ENCODE measurements at regions not wholly inside any gene's neighbourhood (a gene's known extent, or its start where the extent isn't known, plus 50 kb on each side); places are given as distances from the start of the nearest gene placed in this dataset.
"Not testable (repeated sequence)": the region's sequence is repeated elsewhere in the genome, so short reads cannot be mapped to it uniquely, and the experiment has no call there.

- in situ Hi-C loops (cut with MboI; ENCODE audit: low sequenced_read_pairs) = no loop called here
Observed at GRCh38 chr2:44051593-44052347, 56.0 kb upstream of the LRPPRC start.

- in situ Hi-C loops (cut with MboI; ENCODE audit: low sequenced_read_pairs) = no loop called here
Observed at GRCh38 chr2:44052584-44052983, 56.8 kb upstream of the LRPPRC start.

GRCh38 chr2:44053052-44053451, 57.3 kb upstream of the LRPPRC start:
- in situ Hi-C loops (cut with MboI; ENCODE audit: low sequenced_read_pairs) = no loop called here

- in situ Hi-C loops (cut with MboI; ENCODE audit: low sequenced_read_pairs) = no loop called here
Observed at GRCh38 chr2:44053456-44053855, 57.7 kb upstream of the LRPPRC start.

- in situ Hi-C loops (cut with MboI; ENCODE audit: low sequenced_read_pairs) = no loop called here
Observed at GRCh38 chr2:44055229-44055628, 59.4 kb upstream of the LRPPRC start.

GRCh38 chr2:44055664-44056063, 59.9 kb upstream of the LRPPRC start:
- in situ Hi-C loops (cut with MboI; ENCODE audit: low sequenced_read_pairs) = no loop called here

GRCh38 chr2:44056947-44057346, 61.2 kb upstream of the LRPPRC start:
- in situ Hi-C loops (cut with MboI; ENCODE audit: low sequenced_read_pairs) = no loop called here

GRCh38 chr2:44060286-44060685, 64.5 kb upstream of the LRPPRC start:
- in situ Hi-C loops (cut with MboI; ENCODE audit: low sequenced_read_pairs) = not testable (repeated sequence)

GRCh38 chr2:44060990-44061389, 65.2 kb upstream of the LRPPRC start:
- in situ Hi-C loops (cut with MboI; ENCODE audit: low sequenced_read_pairs) = no loop called here

- in situ Hi-C loops (cut with MboI; ENCODE audit: low sequenced_read_pairs) = no loop called here
Observed at GRCh38 chr2:44061469-44061868, 65.7 kb upstream of the LRPPRC start.

- in situ Hi-C loops (cut with MboI; ENCODE audit: low sequenced_read_pairs) = no loop called here
Observed at GRCh38 chr2:44061876-44062275, 66.1 kb upstream of the LRPPRC start.

- in situ Hi-C loops (cut with MboI; ENCODE audit: low sequenced_read_pairs) = no loop called here
Observed at GRCh38 chr2:44063033-44063432, 67.2 kb upstream of the LRPPRC start.

GRCh38 chr2:44064281-44064680, 68.5 kb upstream of the LRPPRC start:
- in situ Hi-C loops (cut with MboI; ENCODE audit: low sequenced_read_pairs) = not testable (repeated sequence)

GRCh38 chr2:44067012-44067790, 71.4 kb upstream of the LRPPRC start:
- in situ Hi-C loops (cut with MboI; ENCODE audit: low sequenced_read_pairs) = not testable (repeated sequence)

GRCh38 chr2:44067791-44068181, 72.0 kb upstream of the LRPPRC start:
- in situ Hi-C loops (cut with MboI; ENCODE audit: low sequenced_read_pairs) = not testable (repeated sequence)

- in situ Hi-C loops (cut with MboI; ENCODE audit: low sequenced_read_pairs) = no loop called here
Observed at GRCh38 chr2:44071454-44072046, 75.8 kb upstream of the LRPPRC start.

- in situ Hi-C loops (cut with MboI; ENCODE audit: low sequenced_read_pairs) = not testable (repeated sequence)
Observed at GRCh38 chr2:44073667-44074066, 77.9 kb upstream of the LRPPRC start.

GRCh38 chr2:44074795-44075194, 79.0 kb upstream of the LRPPRC start:
- in situ Hi-C loops (cut with MboI; ENCODE audit: low sequenced_read_pairs) = loop anchor here (25.0 kb wide), 1 partner anchor 213 kb away; the partner anchor contains the start of gene SLC3A1

- in situ Hi-C loops (cut with MboI; ENCODE audit: low sequenced_read_pairs) = loop anchor here (25.0 kb wide), 1 partner anchor 212 kb away; the partner anchor contains the start of gene SLC3A1
Observed at GRCh38 chr2:44075541-44075940, 79.8 kb upstream of the LRPPRC start.

- in situ Hi-C loops (cut with MboI; ENCODE audit: low sequenced_read_pairs) = loop anchor here (25.0 kb wide), 1 partner anchor 209 kb away; the partner anchor contains the start of gene SLC3A1
Observed at GRCh38 chr2:44077942-44078511, 82.2 kb upstream of the LRPPRC start.

- in situ Hi-C loops (cut with MboI; ENCODE audit: low sequenced_read_pairs) = loop anchor here (25.0 kb wide), 1 partner anchor 208 kb away; the partner anchor contains the start of gene SLC3A1
Observed at GRCh38 chr2:44079686-44080085, 83.9 kb upstream of the LRPPRC start.
